Muscle of back (tissue), 3 donors: ENCODE measurements at regions not wholly inside any gene's neighbourhood (a gene's known extent, or its start where the extent isn't known, plus 50 kb on each side); places are given as distances from the start of the nearest gene placed in this dataset.
"Not testable (repeated sequence)": the region's sequence is repeated elsewhere in the genome, so short reads cannot be mapped to it uniquely, and the experiment has no call there.

Experiments used
- DNase-seq, 3 donors: peaks; one replicate each; pipeline versions ENCODE4 v3.0.0 to v3.0.0-alpha.2; 2013

DNA sequence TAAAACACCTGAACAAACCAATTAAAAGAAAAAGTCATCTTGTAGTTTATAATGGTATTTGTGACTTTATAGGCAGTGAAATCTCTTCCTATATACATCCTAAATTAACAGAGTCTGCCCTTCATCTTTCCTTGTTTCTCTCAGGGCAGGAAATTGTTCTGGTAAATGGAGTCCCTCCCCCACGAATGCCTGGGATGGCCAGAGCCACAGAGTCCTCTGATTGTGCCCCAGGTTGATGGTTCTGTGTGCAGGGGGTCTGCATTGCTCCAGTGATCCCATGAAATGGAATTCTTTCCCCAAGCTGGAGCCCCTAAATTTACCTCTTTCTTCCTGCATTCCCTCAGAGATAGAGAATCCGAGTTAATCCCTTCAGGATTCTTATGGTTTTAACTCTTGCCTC is 155.5 kb downstream of the MTX2 start:
- DNase-seq, result no peak

DNA sequence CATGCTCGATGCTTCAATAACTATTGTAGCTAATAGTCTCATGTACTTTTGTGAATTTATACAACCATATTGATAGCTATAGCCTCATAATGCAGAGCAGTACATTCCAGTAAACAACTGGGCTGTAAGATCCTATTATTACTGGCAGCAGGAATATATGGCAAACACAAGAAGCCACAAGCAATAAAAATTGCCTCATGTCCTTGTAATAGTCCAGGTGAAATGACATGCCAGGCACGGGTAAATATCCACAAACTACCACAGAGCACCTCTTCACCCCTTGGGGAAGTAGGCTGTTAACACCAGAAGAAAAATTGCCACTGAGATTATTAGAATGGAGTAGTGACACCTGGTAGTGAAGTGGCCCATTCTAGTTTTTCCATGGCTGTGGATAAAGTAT is 158.3 kb downstream of the MTX2 start:
- DNase-seq, result no peak

GRCh38 chr2:176428944-176429469 is 159.8 kb downstream of the MTX2 start:
- DNase-seq, result not testable (repeated sequence)

DNA sequence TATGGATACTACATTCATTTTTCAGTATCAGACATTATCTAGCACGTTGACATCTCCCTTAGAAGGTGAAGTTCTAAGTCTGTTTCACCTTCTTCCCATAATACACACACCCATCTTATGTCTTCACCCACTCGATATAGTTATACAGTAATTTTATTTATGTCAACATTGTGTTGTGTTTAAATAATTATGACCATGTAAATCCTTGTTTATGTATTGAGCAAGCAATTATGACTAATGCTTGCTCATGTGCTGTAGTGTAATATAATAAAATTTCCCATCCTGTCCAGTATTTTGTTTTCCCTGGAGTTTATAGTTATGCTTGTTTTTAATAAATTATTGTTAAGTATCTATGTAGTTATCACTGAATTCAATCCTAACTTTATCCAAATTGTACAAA is 163.2 kb downstream of the MTX2 start:
- no peak for DNase-seq

DNA sequence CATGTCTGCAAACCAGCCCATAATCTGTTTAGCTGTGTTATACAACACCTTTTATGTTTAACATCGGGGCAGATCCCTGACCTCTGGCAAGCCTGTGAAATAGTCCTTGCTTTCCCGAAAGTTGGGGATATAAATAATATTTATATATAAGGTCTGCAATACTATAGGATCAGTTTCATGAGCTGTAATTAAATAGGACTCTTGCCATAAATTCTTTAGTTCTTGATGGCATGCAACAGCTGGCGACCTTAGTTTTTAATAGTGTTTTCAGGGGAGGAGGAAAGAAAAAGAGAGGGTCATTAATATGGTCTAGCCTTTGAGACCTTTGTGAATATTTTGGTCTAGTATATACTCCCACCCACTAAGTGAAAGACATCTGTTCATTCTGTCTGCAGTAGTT is 166.5 kb downstream of the MTX2 start:
- DNase-seq, result no peak

- no peak for DNase-seq
These were observed 174.7 kb downstream of the MTX2 start for GRCh38 chr2:176443946-176444345.

- DNase-seq, result peak in 1 of 3 donors; percentile 23
These were observed 176.7 kb downstream of the MTX2 start for GRCh38 chr2:176445956-176446355.

DNA sequence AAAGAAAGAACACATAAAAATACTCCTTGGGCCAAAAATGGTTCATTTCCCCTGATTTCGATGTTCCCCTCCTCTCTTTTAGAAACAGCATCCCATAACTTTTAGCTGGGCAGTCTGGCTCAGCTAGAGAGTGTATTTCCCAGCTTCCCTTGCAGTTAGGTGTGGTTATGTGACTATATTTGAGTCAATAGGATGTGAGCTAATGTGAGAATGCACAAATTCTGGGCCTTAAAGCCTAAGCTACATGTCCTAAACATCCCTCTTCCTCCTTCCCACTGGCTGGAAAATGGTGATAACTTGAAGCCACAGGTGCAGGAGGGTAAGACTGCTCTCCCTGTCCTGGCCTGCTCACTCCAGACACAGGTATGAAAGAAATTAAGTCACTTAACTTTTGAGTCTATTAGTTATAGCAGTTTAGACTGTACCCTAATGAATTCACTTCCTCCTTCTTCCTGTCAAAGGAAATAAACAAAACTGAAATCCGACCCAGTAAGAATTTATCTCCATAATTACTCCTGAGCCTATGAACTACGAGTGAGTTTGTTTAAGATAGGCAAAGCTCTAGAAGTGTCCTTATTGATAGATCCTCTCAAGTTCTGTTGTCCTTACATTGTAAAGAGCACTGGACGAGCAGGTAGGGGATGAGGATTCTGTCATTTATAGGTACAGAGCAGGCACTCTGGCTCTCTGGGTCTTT is 177.6 kb downstream of the MTX2 start:
- no peak for DNase-seq

DNA sequence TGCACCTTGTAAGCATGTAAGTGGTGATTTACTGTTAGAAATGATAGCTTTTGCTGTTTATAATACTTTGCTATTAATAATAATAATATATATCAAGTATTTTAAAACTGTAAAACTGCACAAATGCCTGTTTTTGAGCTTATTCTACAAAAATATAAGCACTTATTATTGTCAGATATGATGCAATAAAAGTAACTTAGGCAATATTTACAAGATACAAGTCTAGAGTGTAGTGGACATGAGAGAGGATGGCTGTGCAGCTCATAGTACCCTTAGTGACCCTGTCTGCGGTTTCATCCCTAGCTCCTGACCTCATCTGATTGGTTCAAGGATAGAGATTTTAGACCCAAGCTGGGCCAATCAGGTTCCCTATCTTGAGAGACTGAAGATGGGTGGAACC is 178.4 kb downstream of the MTX2 start:
- no peak for DNase-seq

GRCh38 chr2:176449852-176450251 is 180.6 kb downstream of the MTX2 start:
- no peak for DNase-seq

GRCh38 chr2:176453784-176454183 is 184.5 kb downstream of the MTX2 start:
- DNase-seq, result no peak

- peak; percentile 86 to 95 (median 93) for DNase-seq
These were observed 185.9 kb downstream of the MTX2 start for GRCh38 chr2:176454893-176455815.

GRCh38 chr2:176455816-176456291 is 186.6 kb downstream of the MTX2 start:
- DNase-seq, result peak; percentile 89 to 96 (median 91)

DNA sequence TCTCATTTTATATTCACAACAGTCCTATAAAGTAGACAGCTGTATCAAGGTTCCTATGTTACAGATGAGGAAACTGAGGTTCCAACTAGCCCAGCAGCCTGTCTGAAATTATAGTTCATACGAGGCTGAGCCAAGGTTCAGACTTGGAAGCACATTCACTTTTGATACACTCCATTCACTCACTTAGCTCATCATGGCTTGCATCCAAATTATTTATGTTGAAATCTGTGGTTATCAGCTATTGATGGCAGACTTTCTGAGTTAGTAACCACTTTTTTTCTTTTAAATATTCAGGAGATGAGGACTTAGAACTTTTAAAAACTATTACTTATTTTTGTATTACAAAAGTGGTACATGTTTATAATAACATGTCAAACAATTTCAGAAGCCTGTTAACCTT is 188.2 kb downstream of the MTX2 start:
- peak in 1 of 3 donors; percentile 38 for DNase-seq

- peak in 2 of 3 donors; percentile 60 to 80 for DNase-seq
These were observed 192.0 kb downstream of the MTX2 start for GRCh38 chr2:176461098-176461808.

- DNase-seq, result peak in 1 of 3 donors; percentile 65
These were observed 192.8 kb downstream of the MTX2 start for GRCh38 chr2:176461809-176462670.

DNA sequence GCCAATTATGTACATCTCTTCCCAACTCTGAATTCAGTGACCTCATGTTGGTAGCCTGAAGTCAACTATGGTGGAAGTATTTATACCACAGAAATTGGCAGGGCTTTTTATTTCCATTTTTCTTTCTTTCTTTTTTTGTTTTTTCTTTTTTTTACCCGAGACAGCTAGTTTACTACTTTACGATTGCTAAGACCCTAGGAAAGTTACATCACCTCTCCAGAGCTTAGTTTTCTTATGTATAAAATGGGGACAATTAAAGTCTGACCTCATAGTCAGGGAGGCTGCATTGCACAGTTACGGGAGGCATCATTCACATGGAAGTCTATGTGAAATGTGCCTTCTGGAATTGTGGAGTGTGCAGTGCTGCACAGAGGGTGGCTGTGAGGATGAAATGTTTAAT is 194.3 kb downstream of the MTX2 start:
- DNase-seq, result no peak

DNA sequence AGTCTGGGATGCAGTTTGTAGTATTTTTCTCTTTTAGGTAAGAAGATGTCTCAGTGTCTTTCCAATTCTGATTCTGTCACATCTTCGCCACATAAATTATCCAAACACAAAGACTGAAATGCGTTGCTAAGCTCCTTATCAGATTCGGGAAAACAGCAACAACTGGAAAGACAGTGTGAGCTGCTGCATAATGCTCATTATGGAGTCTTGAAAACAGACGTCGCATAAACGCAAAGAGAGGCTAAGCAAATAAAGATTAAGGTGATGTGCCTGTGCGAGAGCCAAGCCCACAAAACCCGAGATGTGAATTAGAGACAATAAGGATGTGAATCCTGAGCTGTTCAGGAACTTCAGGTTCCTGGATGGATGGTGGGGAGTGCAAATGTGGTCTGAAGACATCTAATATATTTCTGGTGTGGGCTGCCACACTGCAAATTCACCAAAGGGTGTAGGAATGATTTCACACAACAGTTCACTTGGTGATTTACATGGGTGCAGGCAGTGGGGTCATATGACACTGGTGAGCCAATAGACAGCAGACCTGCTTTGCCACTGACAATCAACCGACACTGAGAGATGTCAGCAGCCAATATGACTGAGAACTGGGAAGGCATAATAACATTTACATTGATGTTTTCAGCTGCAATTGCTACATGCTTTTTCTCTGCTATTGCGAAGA is 195.8 kb downstream of the MTX2 start:
- DNase-seq, result no peak

- DNase-seq, result no peak
These were observed 197.7 kb downstream of the MTX2 start for GRCh38 chr2:176466918-176467452.

DNA sequence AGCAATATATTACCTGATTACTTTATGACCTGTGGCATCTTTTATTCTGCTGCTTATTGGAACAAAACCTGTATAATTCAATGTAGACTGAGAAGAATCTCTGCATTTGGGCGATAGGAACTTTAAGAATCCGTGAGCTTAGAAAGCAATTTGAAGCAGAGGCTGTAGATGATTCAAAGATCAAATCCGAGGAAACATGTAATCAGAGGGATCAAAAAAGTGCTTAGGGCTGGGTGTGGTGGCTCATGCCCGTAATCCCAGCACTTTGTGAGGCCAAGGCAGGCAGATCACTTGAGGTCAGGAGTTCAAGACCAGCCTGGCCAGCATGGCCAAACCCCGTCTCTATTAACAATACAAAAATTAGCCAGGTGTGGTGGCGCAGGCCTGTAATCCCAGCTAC is 198.4 kb downstream of the MTX2 start:
- DNase-seq, result no peak
